DMS 273 treated with DMSO at 0.1 percent for 48 hours (cell line): ENCODE measurements at regions not wholly inside any gene's neighbourhood (a gene's known extent, or its start where the extent isn't known, plus 50 kb on each side); places are given as distances from the start of the nearest gene placed in this dataset.

Source experiments
- DNase-seq: peaks from one replicate; lab custom pipeline; 2025; lab: John Stamatoyannopoulos, UW

- no peak for DNase-seq
Measured at GRCh38 chr14:103206836-103207387, 83.7 kb downstream of the TNFAIP2 start.

DNA sequence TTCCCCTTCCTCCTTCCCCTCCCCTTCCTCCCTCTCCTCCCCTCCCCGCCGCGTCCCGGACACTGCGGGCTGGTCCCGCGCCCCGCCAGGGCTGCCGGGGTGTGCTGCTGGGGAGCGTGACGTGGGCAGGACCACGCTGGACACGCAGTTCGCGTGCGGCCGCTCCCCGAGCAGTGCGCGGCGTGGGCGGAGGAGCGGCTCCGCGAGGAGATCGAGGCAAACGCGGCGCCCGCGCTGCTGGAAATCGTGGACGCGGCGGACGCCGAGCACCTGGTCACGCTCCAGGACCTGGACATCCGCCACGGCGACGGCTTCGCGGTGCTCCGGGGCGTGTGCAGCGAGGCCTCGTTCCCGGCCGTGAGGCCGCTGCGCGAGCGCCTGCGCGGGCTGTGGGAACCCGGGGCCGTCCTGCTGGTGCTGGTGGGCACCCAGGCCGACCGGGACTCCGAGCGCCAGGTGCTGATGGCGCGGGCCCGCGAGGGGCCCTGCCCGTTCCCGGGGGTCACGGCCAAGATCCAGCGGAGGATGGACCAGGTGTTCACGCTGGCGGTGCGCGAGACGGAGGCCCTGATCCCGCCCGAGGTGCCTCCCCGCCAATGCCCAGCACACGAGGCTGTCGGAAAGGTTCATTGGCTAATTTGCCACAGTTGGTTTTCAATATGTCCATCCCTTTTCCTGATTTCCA lies 84.3 kb downstream of the TNFAIP2 start:
- DNase-seq, result no peak

DNA sequence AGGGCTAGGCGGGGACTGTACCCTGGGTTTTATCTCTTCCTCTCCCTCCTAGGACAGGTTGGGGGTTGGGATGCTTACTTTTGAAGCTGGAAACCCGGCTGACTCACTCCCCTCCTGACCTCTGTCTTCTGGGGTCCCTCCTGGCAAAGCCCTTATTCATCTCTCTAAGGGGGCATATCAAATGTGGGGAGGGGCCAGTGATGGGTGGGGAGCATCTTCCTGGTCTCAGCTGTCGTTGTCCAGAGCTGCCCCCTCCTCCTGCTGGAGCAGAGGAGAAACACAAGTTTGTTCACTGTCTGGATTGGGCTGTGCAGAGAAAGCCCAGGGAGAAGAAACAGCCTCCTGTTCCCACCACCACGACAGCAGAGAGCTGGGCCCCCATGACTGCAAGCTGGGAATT lies 85.8 kb downstream of the TNFAIP2 start:
- no peak for DNase-seq

- no peak for DNase-seq
Measured at GRCh38 chr14:103209506-103209905, 86.2 kb downstream of the TNFAIP2 start.

DNA sequence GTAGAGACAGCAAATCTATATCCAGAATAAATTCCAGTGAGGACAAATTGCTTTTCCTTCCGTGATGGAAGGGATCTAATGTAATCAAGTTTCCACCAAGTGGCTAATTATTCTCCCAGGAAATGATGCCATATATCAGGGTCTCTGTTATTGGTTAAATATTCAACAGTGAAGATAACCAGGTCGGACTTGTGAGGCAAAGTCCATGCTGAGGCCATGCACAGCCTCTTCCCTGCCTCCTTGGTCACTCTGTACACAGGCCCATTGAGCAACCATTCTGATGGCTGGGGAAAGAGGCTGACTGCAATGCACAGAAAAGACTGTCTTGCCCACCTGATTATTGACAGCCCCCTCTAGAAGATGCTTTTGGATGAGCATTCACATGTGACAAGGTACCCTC lies 90.1 kb downstream of the TNFAIP2 start:
- DNase-seq, result no peak

DNA sequence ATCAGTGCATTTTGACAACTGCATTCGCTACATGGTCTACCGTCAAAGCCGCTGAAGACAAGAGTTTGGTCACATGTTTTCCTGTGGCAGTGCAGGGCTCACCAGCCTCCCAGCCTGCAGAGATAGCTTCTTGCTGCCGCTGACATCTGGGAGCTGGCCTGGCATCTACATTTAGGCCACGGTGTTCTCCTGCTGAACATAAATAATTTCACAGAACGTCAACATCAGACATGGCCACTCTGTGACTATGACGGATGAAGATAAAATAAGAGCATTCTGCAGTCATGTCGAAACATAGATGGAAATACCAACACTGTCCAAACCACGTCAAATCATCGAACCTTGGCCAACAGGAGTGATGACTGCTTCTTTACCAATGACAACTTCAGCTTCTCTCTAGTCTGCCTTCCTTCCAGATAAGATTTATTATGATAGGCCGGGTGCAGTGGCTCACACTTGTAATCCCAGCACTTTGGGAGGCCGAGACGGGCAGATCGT lies 91.2 kb downstream of the TNFAIP2 start:
- DNase-seq, result no peak

DNA sequence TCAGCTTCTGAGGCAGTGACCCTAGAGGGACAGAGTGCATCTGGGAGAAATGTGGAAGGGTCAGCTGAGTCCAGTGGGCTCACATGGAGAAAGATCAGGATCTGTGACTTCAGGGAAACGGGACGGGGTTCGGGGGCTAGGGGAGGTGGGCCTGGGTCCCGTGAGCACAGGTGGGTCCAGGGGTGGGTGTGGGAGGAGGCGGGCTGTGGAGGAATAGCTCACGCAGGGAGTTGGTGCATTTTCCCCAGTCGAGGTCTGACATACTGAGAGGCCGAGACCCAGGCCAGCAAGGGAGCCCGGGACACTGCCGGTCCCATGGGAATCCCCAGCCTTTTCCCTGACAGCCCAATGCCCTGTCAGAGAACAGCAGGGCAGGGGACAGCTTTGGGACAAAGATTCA lies 93.1 kb downstream of the TNFAIP2 start:
- DNase-seq, result no peak

GRCh38 chr14:103216857-103217256 lies 93.6 kb downstream of the TNFAIP2 start:
- no peak for DNase-seq

- no peak for DNase-seq
Measured at GRCh38 chr14:103217538-103217937, 94.3 kb downstream of the TNFAIP2 start.

DNA sequence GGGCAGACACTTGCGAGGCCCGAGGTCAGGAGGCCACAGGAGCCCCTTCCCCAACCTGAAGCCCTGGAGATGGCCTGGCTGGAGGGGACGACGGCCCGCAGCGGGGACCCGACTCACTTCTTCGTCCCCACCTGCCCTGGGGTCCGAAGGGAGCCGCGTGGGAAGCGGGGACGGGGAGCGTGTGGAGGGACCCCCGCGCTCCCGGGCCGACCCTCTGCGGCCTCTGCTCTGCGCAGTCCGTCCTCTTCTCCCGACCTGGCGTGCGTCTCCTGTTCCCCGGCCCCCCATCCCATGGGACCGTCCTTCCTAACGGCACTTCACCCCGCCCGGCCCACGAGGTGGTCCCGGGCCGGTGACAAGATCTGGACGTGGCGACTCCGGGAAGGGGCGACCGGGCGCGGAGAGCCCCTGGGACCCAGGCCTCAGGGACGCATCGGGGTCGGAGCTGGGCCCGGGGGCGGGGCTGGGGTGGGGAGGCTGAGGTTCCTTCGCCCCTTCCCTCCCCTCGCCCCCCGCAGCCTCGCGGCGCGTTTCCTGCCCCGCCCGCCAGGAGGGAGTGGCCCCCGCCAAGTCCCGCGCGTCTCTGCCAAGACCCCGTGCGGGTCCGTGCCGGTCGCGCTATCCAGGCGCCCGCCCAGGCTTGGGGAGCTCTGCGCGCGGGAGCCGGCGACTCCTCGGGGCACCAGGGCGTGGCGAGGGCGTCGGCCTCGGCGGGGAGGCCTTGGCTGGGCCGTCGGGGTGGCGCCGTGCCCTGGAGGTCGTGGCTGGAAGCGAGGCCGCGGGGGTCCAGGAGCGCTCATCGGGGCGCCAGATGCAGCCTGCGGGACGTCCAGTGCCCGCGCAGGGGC lies 97.1 kb downstream of the TNFAIP2 start:
- DNase-seq, result no peak

GRCh38 chr14:103220982-103221641 lies 97.9 kb downstream of the TNFAIP2 start:
- DNase-seq, result no peak

- DNase-seq, result no peak
Measured at GRCh38 chr14:103221781-103222358, 98.6 kb downstream of the TNFAIP2 start.

DNA sequence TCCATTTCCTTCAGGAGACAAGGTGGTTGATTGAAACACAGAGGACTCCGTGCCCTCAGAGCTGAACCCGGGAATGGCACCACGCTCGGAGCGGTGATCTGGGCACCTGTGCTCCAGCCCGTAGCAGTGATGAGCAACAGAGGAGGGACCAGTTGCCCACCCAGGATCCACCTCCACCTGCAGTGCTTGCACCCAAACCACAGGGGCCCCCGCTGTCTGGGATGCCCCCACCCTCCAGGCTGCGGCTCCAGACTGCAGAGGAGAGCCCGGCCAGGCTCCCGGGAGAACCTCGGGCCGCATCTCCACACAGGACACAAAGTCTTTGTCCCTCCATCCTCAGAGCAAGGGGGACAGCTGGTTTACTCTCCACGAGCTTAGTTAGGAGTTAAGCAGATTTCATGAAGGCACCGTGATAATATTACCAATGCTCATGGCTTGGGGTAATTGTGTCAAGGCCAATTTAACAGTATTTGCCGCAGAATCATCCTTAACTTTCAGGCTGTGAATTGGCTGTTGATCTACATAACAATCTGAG lies 100.6 kb downstream of the TNFAIP2 start:
- DNase-seq, result no peak

- no peak for DNase-seq
Measured at GRCh38 chr14:103225062-103225461, 101.8 kb downstream of the TNFAIP2 start.

- no peak for DNase-seq
Measured at GRCh38 chr14:103225476-103225875, 102.2 kb downstream of the TNFAIP2 start.

DNA sequence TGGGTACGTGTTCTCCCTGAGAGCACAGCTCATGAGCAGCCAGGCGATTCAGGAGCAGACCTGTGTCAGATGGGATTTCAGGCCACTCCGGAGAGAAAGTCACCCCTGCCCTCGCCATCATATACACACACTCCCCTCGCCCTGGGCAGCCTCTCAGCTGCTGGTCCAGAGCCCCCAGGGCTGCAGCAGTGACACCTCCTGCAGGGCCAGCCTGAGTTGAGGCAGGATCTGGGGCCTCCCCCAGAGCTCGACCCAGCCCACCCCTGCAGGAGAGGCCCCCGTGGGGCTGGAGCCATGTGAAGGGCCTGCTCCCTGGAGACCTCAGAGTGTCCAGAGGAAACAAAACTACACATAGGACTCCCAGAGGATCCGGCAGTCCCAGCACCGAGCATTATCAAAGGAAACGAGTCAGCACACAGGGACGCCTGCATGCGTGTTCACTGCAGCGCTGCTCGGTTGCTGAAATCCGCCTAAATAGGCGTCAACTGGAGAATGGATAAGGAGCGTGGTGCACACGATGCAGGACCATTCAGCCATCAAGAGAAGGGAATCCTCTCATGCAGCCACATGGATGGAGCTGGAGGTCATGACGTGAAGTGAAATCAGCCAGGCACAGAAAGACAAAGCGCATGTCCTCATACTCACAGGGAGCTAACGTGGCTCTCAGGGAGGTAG lies 104.0 kb downstream of the TNFAIP2 start:
- DNase-seq, result no peak

- DNase-seq, result no peak
Measured at GRCh38 chr14:103228076-103228806, 105.0 kb downstream of the TNFAIP2 start.

DNA sequence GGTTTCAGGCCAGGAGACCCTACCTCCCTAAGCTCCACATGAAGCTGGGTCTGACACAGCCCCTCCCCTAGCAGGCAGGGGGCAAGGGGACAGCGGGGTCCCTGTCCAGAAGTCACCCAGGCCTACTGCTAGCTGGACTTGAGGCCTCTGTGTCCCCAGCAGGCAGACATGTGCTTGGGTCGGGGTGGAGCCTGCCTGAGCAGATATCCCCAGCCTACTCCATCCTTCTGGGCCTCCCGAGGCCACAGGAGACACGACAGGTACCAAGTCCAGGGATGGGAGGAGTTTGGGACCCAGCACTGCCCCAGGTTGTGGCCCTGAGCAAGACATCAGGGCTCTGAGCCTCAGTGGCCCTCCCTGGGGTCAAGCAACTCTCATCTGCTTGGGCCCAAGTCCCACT lies 105.2 kb upstream of the EIF5 start:
- no peak for DNase-seq

DNA sequence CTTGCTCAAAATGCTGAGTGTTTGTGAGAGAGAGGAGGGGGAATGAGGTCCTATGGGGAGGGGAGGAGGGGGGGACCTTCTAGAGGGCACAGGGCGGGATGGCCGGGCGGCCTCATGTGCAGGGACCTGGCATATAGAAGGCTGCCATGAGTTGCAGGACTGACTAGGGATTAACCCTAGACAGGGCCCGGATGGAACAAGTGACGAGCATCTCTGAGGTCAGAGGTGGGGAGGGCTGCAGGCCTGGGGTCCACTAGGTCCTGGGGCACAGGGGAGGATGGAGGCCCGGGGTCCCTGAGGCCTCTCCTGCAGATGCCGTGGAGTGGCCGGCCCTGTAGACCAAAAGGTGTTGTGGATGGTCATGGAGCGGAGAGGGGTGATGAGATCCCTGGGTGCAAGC lies 104.0 kb upstream of the EIF5 start:
- no peak for DNase-seq

DNA sequence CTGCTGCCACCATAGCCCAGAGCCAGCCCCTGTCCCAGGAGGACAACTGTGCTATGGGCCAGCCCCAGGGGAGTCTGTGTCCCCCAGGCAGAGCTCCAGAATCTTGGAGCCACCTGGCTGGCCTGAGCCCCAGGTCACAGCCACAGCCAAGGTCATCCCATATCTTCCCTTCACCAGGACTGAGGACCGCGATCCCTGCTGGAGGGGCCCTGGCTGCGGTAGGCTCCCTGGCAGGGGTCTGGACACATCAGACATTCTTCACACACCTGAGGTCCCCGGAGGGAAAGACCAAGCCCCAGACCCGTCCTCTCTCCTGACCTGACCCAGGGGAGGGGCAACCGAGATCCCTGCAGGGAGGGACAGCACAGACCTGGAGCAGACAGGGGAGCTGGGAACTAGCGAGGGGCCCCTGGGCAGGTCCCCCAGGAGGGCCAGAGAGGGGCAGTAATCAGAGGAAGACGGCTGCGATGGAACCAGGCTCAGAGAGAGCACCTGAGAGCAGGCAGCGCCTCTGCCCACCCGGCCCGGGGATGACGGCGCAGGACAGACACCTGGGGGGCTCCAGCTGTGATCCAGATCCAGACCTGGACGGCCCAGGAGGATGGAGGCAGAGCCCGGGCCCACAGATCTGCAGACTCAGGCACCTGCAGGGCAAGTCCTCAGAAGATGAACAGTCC lies 103.2 kb upstream of the EIF5 start:
- no peak for DNase-seq
